PFSK-1 (cell line): ENCODE measurements at regions not wholly inside any gene's neighbourhood (a gene's known extent, or its start where the extent isn't known, plus 50 kb on each side); places are given as distances from the start of the nearest gene placed in this dataset.

Source experiments
- FOXP2 ChIP-seq: optimal IDR thresholded peaks from 2 replicates; pipeline ENCODE3; 2011; ENCODE audit warnings: borderline replicate concordance, control low read depth, inconsistent platforms; ENCODE audit not compliant: insufficient read depth; ENCODE audit errors: extremely low read length, extremely low read depth
- POLR2AphosphoS5 ChIP-seq: IDR thresholded peaks from 2 replicates; pipeline ENCODE4 v1.6.1; 2012; ENCODE audit warnings: low read depth, mild to moderate bottlenecking, control low read depth, low read length, moderate library complexity
- SIN3A ChIP-seq: IDR thresholded peaks from 2 replicates; pipeline ENCODE4 v1.6.1; 2012; ENCODE audit warnings: mild to moderate bottlenecking, low read length, moderate library complexity, borderline replicate concordance; ENCODE audit not compliant: insufficient read depth
- TAF1 ChIP-seq: IDR thresholded peaks from 2 replicates; pipeline ENCODE4 v1.6.1; 2012; ENCODE audit warnings: low read length, control low read depth, borderline replicate concordance; ENCODE audit not compliant: insufficient read depth
- TF ChIP-seq, protein P1 (sequence below), 2 experiments: IDR thresholded peaks; 2 replicates each; pipeline versions ENCODE4 v1.6.1 to v1.8.0; 2011 to 2012; ENCODE audit warnings: low read depth in 2 of 2, low read length in 2 of 2, control low read depth in 1 of 2, inconsistent platforms in 1 of 2, mild to moderate bottlenecking in 1 of 2, moderate library complexity in 1 of 2; ENCODE audit not compliant: insufficient read depth in 1 of 2

DNA sequence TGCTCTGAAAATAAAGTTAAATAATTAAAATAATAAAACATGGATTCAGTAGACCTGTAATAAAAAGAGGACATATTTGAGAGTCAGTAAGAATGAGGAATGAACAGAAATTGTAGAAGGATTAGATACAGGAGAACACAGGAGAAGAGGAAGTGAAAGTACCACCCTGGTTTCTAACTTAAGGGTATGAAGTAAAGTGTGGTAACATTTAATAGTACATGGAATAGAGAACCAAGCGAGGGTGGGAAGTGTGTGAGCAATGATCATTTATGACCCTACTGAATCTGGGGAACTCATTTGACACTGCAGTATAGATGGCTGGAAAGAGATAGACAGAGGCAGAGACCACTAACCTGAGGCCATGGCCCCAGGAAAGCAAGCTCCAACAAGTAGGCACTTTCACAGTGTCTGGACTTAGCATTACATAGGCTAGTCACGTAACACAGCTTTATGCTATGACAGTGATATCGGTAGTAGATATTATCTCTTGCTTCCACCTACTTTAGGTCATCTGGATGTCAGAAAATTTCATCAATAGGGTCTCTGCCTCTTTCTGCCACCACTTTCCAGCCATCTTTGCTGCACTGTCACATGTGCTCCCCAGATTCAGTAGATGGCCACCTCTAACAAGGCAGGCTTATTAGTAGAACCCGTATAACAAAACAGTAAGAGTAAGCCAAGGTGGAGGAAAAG is 633.9 kb upstream of the MIR17HG start:
- TF ChIP-seq POLR2AphosphoS5 (no peak), SIN3A (no peak), TAF1 (no peak), FOXP2 (no peak)
- TF ChIP-seq, protein P1, sequence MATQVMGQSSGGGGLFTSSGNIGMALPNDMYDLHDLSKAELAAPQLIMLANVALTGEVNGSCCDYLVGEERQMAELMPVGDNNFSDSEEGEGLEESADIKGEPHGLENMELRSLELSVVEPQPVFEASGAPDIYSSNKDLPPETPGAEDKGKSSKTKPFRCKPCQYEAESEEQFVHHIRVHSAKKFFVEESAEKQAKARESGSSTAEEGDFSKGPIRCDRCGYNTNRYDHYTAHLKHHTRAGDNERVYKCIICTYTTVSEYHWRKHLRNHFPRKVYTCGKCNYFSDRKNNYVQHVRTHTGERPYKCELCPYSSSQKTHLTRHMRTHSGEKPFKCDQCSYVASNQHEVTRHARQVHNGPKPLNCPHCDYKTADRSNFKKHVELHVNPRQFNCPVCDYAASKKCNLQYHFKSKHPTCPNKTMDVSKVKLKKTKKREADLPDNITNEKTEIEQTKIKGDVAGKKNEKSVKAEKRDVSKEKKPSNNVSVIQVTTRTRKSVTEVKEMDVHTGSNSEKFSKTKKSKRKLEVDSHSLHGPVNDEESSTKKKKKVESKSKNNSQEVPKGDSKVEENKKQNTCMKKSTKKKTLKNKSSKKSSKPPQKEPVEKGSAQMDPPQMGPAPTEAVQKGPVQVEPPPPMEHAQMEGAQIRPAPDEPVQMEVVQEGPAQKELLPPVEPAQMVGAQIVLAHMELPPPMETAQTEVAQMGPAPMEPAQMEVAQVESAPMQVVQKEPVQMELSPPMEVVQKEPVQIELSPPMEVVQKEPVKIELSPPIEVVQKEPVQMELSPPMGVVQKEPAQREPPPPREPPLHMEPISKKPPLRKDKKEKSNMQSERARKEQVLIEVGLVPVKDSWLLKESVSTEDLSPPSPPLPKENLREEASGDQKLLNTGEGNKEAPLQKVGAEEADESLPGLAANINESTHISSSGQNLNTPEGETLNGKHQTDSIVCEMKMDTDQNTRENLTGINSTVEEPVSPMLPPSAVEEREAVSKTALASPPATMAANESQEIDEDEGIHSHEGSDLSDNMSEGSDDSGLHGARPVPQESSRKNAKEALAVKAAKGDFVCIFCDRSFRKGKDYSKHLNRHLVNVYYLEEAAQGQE (IDR thresholded peaks at IDR 0.05; ENCODE audit: insufficient read depth in 1 of 2, low read depth in 2 of 2, low read length in 2 of 2), result no peak

DNA sequence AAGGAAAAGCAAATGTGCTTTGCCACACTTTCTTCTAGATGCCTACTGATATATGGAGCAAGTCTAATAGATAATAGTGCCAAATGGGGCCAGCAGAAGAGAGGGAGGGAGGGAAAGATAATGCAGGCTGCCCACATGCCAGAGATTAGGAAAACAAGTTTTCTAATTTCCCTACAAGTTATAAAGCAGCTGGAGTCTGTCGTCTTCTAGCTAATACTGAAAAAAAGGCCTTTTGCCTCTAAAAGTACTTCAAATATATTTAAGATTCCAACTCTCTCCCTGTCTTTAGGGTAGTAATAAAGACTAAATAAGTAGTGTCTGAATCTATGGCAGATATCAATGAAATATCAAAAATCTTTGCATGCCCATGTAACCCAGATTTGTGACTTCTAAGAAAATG is 632.0 kb upstream of the MIR17HG start:
- no peak for TF ChIP-seq SIN3A
- TF ChIP-seq, protein P1 (IDR thresholded peaks at IDR 0.05; ENCODE audit: insufficient read depth in 1 of 2, low read depth in 2 of 2, low read length in 2 of 2), result no peak
- no peak for TF ChIP-seq FOXP2
- no peak for TF ChIP-seq TAF1
- TF ChIP-seq POLR2AphosphoS5, result no peak

DNA sequence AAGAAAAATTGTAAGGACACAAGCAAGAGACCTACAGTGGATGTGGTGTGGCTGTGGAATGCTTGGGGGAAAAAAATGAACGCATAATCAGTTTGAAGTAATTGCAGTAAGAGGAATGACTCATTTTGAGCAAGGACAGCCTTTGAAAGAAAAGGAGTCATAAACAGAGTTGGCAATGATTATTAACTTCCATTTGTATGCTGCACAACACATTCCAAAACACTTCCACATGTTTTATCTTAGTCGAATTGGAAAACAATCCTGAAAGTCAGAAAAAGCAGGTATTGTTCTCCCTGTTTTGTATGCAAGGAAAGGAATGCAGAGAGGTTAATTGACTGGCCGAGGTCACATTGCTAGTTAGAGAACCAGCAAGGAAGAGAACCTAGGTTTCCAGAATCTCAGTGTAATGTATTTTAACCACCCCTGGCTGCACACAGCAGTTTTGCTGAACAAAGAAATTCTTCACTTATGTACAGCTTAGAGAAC is 630.0 kb upstream of the MIR17HG start:
- TF ChIP-seq FOXP2 (no peak), POLR2AphosphoS5 (no peak), SIN3A (no peak), TAF1 (no peak)
- TF ChIP-seq, protein P1 (IDR thresholded peaks at IDR 0.05; ENCODE audit: insufficient read depth in 1 of 2, low read depth in 2 of 2, low read length in 2 of 2), result no peak

DNA sequence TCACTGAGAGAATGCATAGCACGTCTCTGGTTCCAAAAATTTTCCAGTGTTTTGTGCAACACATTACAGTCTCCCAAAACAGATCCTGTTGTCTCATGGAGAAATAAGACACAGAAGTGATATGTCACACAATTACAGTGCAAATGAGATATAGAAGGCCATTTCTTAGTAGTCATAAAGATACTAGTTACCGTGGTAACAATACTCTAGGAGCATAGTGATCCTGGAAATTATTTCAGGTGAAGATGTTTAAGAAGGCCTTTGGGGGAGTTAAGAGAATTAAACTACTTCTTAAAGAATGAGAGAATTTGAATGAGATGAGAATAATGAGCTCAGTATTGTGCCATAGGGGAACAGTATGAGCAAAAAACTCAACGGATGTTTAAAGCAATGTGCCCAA is 628.0 kb upstream of the MIR17HG start:
- TF ChIP-seq TAF1, result no peak
- no peak for TF ChIP-seq POLR2AphosphoS5
- no peak for TF ChIP-seq SIN3A
- no peak for TF ChIP-seq FOXP2
- TF ChIP-seq, protein P1 (IDR thresholded peaks at IDR 0.05; ENCODE audit: insufficient read depth in 1 of 2, low read depth in 2 of 2, low read length in 2 of 2), result no peak
